ENCODE measurements at regions not wholly inside any gene's neighbourhood (a gene's known extent, or its start where the extent isn't known, plus 50 kb on each side); places are given as distances from the start of the nearest gene placed in this dataset.

- no peak for DNase-seq (ENCODE audit: low read depth in 3 of 3)
Observed at GRCh38 chr4:100084892-100085291, 105.4 kb downstream of the DDIT4L start.

DNA sequence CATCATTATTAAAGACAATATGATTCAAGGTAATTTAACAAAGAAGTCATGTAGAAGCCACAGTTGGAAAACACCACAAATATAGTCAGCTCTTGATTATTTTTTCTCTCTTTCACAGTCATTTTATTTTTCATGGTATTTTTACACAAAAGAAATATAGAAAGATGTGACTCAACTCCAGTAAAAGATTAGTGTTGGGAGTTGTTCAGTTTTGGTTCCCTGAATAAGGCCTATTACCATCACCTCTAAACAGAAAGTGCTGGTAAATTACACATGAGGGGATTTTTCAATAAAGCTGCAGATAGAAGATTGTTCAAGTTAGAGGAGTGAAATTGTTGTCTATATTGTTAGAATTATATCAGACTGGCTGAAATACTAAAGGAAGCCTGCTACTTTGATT, 107.0 kb downstream of the DDIT4L start:
- no peak for DNase-seq (ENCODE audit: low read depth in 3 of 3)

DNA sequence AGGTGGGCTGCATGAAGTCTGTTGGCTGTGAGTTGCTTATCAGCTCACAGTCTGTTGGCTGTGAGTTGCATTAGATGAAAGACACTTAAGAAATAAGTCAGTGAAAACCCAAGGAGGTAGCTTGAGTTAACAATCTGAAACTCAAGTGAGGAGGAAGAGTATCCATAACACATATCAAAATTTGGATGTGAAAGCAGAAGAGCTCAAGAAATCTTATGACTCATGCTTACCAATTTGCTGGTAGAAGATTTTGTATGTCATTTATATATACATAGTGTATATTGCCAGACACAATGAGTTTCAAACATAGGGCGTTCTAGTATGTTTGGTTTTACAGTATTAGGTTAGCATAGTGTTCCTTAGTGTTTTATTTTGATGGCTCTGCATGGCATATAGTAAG, 107.4 kb downstream of the DDIT4L start:
- DNase-seq (ENCODE audit: low read depth in 3 of 3), result no peak

GRCh38 chr4:100081491-100081890, 108.8 kb downstream of the DDIT4L start:
- DNase-seq (ENCODE audit: low read depth in 3 of 3), result no peak

GRCh38 chr4:100079264-100079663, 111.0 kb downstream of the DDIT4L start:
- no peak for DNase-seq (ENCODE audit: low read depth in 3 of 3)

DNA sequence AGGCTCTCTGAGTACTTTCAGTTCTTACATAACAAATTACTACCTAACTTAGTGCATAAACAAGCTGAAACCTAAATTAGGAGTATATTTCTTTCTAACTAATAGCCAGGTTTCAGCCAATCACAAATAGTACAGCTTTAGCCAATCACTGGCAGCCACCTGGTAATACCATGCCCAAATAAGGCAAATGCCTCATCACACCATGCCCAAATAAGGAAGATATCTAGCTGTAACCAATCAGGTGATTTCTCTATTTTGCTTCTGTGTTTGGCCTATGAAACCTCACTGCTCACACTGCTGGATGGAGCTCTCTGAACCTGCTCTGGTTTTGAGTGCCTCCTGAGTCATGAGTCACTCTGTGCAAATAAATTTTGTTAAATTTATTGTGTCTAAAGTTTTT, 113.5 kb downstream of the DDIT4L start:
- DNase-seq (ENCODE audit: low read depth in 3 of 3), result no peak

GRCh38 chr4:100075486-100076270, 114.6 kb downstream of the DDIT4L start:
- no peak for DNase-seq (ENCODE audit: low read depth in 3 of 3)

- DNase-seq (ENCODE audit: low read depth in 3 of 3), result no peak
Observed at GRCh38 chr4:100075056-100075455, 115.2 kb downstream of the DDIT4L start.

DNA sequence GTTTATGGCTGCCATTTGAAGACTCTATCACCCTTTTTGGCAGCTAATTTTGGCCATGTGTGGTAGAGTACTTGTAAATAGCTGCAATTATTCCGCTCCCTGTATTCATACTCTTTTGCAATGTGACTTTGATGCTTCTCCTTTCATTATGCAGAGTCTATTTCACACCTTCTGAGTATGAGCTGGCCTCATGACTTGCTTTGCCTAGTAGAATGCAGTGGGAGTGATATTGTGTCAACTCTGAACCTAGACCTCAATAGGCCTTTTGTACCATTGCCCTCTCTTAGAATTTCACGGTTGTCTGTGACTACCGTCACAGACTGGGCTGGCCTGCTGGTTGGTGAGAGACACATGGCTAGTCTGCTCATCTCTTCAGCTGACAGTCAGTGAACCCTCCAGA, 118.8 kb downstream of the DDIT4L start:
- DNase-seq (ENCODE audit: low read depth in 3 of 3), result no peak

GRCh38 chr4:100070868-100071267, 119.4 kb downstream of the DDIT4L start:
- no peak for DNase-seq (ENCODE audit: low read depth in 3 of 3)

DNA sequence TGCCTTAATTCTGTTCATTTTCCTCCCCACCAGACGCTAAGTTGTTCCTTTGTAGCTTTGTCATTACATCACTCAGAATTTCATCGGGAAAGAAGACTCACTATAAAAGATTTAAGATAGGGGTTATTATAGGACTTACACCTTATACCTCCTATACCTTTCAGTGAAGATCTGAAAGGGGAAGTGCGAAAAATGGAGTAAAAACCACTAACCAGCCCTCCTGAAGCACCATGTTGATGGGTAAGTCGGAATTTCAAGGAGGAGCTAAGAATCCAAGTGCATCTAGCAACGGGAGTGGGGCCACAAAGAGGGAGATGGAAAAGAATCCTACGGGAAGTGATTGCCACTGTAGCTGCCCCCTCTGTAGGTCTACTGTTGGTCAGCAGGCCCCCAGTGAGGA, 119.1 kb upstream of the H2AZ1 start:
- no peak for DNase-seq (ENCODE audit: low read depth in 3 of 3)

- no peak for DNase-seq (ENCODE audit: low read depth in 3 of 3)
Observed at GRCh38 chr4:100067255-100067654, 117.2 kb upstream of the H2AZ1 start.

DNA sequence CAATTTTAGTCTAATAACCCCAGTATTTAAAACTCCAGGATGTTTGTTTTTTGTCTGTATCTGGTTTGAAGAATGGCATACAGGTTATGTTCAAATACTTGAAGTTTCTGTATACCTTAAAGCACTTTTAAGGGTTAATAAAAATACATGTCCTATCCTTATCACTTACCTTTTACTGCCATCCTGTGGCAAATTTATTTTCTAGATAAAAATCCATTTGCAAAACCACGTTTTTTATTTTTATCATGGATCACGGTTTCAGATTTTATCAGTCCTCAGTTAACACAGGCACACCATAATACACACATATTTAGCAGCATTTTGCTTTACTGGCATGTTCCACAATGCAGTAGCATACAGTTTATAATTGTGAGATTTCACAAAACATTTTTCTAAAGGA, 113.3 kb upstream of the H2AZ1 start:
- no peak for DNase-seq (ENCODE audit: low read depth in 3 of 3)

DNA sequence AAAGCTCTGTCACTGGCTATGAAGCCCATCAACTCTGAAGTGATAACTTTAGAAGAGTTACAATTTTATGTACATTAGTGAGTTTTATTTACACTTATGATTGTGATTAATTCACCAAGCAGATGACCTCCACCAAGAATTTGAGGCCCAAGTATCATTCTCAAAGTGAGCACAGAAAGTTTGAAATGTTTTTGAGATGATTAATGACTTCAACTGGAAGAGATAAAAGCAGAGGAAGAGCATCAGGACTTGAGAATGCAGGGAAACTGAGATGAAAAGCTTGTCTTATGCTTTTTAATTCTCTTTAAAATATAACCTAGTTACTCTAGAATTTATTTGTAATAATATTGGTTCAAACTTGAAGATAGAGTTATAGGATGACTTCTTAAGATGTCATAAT, 112.8 kb upstream of the H2AZ1 start:
- DNase-seq (ENCODE audit: low read depth in 3 of 3), result no peak

DNA sequence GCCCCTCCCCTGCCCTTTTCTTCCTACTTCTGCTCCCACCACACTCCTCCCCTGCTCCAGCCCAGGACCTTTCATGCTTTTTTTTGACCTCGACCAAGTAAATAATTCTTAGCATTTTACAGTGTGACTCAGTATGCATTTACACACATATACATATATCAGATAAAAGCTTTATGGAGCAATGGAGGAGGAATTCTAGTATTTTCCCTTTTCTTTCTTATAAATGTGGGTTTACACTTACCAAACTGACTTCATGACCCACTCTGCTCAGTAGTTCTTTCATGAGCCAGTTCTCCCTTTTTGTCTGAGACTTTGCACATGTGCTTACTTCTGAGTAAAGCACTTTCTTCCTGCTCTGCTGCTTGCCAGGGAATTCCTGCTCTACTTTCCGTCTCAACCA, 111.8 kb upstream of the H2AZ1 start:
- no peak for DNase-seq (ENCODE audit: low read depth in 3 of 3)

DNA sequence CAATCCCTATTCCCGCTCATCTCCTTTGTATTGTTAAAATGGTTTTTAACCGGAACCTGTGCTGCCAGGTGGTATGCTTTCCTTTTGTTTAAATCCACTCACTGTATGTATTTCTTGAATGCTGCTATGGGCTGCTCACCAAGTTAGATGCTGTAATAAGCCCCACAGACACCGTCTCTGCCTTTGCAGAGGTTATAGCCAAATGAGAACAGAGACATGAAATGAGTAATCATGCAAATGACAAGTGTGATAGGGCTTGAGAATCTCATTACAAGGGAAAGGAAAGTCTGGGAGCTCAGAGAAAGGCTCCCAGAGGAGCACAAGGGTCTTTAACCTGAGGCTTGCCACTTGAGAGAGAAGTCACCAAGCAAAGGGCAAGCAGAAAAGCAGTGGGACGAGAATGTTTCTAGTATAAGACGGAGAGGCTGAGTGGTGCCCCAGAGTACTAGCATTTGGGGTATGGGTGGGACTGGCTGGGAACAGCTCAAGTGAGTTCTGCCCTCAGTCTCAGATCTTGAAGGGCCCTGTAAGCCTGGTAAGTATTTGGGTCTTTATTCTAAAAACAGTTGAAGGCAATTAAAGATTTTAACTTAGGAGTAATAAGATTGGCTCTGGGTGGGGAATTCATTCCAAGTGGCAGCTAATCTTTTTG, 110.8 kb upstream of the H2AZ1 start:
- no peak for DNase-seq (ENCODE audit: low read depth in 3 of 3)

DNA sequence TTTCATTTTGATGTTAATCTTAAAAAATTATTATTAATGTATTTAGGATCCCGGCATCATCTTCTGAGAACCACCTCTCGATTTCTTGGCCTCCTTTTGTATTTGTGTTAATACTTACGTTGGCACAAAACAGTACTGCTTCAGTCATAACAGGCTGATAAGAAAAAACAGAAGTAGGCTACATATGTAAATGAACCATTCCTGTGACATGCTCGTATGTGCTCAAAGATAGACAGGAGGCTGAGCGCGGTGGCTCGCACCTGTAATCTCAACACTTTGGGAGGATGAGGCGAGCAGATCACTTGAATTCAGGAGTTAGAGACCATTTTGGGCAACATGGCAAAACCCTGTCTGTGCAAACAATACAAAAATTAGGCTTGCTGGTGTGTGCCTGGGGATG, 109.4 kb upstream of the H2AZ1 start:
- no peak for DNase-seq (ENCODE audit: low read depth in 3 of 3)

GRCh38 chr4:100056701-100057100, 106.6 kb upstream of the H2AZ1 start:
- no peak for DNase-seq (ENCODE audit: low read depth in 3 of 3)

DNA sequence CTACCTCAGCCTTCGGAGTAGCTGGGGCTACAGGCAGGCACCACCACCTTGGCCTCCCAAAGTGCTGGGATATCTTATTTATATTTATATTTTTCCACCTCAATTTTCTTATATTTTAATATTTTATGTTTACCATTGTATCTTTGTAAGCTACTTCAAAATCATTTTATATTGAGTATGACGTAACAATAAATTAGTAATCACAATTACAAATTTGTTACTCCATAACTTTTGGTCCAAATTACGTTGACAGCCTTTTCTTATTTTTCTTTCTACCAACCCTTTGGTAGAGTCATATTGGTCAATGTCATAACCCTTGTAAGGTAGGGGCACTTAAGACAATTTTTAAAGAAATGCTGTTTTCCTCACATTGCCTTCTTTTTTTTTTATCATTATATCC, 104.0 kb upstream of the H2AZ1 start:
- DNase-seq (ENCODE audit: low read depth in 3 of 3), result no peak

- no peak for DNase-seq (ENCODE audit: low read depth in 3 of 3)
Observed at GRCh38 chr4:100049872-100050271, 99.8 kb upstream of the H2AZ1 start.

DNA sequence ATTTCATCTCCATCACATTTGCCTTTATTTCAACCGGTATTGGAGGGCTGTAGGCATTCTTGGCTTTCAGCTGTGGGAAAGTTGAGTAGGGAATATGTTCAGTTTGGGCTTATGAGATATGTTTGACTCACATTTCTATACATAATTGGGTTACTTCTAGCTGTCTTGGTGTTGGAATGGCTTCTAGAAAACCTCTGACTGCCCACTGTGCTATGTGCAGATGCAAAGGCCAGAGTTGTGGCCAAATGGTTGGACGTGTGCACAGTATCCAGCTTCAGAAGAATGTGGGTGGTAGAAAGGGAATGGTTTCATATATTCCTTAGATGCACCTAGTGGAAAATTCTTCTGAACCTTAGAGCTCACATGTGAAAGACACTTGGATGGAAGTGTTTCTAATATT, 92.6 kb upstream of the H2AZ1 start:
- DNase-seq (ENCODE audit: low read depth in 3 of 3), result no peak

GRCh38 chr4:100042235-100042634, 92.2 kb upstream of the H2AZ1 start:
- no peak for DNase-seq (ENCODE audit: low read depth in 3 of 3)

- no peak for DNase-seq (ENCODE audit: low read depth in 3 of 3)
Observed at GRCh38 chr4:100041646-100042045, 91.6 kb upstream of the H2AZ1 start.
